HG02973 (cell line): ENCODE measurements at regions not wholly inside any gene's neighbourhood (a gene's known extent, or its start where the extent isn't known, plus 50 kb on each side); places are given as distances from the start of the nearest gene placed in this dataset.
"Not testable (repeated sequence)": the region's sequence is repeated elsewhere in the genome, so short reads cannot be mapped to it uniquely, and the experiment has no call there.

Source experiments
- ATAC-seq: cut with Tn5 transposase; IDR thresholded peaks from one replicate; pipeline ENCODE4 v1.9.1; 2021; ENCODE audit warnings: moderate library complexity; ENCODE audit not compliant: unreplicated experiment

GRCh38 chr14:71803539-71804260, 128.5 kb upstream of the RGS6 start:
- ATAC-seq: no peak

DNA sequence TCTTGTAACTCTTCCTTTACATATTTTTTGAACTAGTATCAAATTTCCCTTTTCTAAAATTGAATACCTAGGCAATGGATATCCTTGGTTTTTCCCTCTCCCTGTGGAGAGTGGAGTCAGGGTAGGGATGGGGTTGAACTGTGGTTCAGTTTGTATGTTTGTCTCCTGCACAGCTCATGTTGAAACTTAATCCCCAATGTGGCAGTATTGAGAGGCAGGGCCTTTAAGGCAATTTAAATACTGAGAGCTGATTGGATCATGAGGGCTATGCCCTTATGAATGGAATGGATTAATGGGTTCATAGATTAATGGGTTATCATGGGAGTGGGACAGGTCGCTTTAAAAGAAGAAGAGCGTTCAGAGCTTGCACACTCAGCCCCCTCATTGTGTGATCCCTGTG, 127.2 kb upstream of the RGS6 start:
- ATAC-seq: no peak

- not testable (repeated sequence) for ATAC-seq
Observed at GRCh38 chr14:71807049-71807448, 125.2 kb upstream of the RGS6 start.

DNA sequence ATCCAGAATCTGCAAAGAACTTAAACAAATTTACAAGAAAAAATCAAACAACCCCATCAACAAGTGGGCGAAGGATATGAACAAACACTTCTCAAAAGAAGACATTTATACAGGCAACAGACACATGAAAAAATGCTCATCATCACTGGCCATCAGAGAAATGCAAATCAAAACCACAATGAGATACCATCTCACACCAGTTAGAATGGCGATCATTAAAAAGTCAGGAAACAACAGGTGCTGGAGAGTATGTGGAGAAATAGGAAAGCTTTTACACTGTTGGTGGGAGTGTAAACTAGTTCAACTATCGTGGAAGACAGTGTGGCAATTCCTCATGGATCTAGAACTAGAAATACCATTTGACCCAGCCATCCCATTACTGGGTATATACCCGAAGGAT, 121.4 kb upstream of the RGS6 start:
- not testable (repeated sequence) for ATAC-seq

DNA sequence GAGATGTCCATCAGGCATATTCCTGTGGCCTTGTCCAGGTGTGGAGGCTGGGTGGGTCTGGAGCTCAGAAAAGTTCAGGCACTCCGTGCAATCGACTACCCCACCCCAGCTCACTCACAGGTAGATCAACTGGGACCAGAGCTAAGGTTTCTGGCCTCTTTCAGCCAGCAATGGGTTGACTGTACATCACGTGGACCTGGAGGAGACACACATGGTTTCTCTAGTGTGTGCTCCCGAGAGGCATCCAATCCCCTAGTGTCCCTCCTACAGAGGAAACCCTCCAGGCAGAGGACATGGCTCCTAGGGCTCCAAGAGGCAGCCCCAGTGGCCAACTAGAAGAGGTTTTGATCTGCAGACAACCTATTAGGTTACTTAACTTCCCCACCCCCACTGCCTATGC, 119.5 kb upstream of the RGS6 start:
- no peak for ATAC-seq

DNA sequence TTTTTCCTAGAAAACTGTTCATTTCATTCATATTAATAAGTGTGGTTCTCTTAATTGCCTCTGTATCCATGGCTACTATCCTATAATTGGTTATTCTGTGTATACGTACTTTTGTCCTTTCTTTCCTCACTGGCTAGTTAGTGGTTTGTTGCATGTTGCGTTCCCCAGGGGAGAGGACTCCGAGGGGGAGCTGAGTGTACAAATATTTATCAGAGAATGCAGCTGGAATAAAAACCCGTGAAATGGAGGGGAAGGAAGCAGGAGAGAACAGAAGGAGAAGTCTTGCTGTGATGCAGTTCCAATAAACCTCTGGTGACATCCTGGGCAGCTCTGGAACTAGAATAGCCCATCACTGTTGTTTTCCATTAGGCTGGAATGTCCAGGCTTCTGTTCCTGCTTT, 117.1 kb upstream of the RGS6 start:
- no peak for ATAC-seq

DNA sequence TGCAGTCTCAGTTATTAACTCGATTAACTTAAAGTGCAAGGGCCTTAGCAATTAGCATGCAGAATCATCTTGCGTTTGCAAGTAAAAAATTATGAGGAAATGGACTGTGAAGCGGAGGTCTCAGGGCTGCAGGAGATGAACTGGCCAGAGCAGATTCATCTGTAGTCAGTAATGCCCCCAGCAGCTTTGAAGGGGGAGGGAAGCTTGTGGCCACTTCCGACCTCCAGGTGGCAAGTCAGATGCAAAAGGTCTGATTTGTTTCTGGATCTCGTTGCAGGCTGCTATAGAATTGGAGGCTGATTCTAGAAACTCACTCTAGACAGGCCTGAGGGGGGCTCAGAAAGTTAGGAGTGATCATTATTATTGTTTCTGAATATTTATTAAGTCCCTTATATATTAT, 107.4 kb upstream of the RGS6 start:
- ATAC-seq: no peak

- no peak for ATAC-seq
Observed at GRCh38 chr14:71833476-71833875, 98.8 kb upstream of the RGS6 start.

DNA sequence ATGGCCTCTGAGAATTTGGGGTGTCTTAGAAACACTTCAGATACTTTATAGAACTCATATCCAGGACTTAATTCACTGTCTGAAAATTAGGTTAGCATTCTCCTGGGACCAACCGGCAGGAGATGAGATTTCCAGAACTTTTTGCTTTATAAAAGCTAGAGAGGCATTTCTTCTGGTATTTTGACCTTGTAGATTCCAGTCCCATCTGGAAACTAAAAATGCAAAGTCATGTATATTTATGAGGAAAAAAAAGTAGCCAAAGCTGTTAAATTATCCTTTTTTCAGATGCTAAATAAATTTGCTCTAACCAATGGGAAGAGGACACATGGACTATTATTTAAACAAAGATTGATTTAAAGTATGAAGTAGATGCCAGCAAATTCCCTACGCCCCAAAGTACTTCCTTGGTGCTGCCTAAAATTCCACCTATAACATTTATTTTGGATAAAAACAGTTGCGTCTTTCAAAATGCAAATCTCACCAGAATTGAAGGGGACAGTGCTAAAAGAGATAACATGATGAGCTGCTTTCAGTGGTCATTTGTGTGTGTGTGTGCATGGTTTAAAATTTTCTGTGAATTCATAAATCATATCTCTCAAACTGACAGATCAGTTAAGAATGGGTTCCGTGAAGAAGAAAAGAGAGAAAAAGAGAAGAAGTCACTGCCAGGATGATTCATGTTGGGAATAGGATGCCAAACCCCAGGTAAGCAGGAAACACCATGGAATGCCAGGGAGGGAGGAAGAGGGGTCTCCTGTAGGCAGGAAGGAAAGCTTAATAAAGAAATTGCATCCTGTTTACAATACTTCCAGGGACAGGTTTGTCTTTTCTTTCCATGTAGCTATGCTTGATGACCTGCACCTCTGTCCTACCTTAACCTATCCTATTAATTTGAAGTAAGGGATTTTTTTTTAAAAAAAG, 97.7 kb upstream of the RGS6 start:
- ATAC-seq: no peak

- no peak for ATAC-seq
Observed at GRCh38 chr14:71852181-71852580, 80.0 kb upstream of the RGS6 start.

DNA sequence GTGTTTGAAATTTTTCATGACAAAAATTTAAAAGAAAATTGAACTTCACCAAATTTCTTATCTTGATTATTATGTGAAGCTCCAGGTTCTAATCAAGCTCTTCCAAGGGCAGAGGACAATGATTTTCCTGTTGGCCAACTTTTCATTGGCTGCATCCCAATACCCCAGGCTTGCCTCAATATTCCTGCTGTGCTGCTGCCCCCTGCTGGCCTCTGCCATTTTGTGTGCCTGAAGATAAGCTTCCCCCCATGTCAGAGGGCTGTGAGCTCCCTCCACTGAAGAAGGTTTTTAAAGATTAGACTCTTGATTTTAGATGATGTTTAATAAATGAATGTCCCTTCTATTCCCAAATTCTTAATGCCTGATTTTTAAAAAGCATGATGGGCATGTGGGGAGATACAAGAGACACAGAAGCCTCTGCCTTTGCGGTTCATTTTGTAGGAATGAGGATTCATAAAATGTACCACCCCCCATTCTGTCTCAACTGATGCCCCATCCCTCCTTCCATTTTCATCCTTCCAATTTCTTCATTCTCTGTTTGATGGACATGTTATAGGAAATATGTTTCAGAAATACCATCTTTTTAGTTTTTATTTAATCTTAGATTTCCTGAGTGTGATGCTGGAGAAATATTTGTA, 76.7 kb upstream of the RGS6 start:
- no peak for ATAC-seq

GRCh38 chr14:71856199-71856919, 75.9 kb upstream of the RGS6 start:
- ATAC-seq: peak; percentile 54

- no peak for ATAC-seq
Observed at GRCh38 chr14:71863049-71863448, 69.2 kb upstream of the RGS6 start.

DNA sequence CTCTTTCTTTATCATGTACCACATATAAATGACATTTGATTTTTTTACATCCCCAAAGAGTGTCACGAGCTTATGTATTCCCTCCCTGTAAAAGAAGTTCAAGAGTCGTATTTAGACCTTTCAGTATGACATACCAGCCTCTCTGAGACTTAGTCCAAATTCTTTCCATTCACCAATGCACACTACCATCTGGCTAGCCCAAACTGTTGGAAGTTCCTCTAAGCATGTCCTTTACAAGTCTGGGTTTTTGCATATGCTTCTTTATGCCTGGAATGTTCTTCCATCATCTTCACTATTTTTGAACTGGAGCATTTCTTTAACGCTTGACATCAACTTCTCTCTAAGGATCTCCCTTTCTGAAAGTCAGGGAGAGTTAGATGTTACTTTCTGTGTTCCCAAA, 68.5 kb upstream of the RGS6 start:
- ATAC-seq: no peak
